Panc1 (cell line): ENCODE measurements at regions not wholly inside any gene's neighbourhood (a gene's known extent, or its start where the extent isn't known, plus 50 kb on each side); places are given as distances from the start of the nearest gene placed in this dataset.

Source experiments
- CTCF ChIP-seq: fragments of 450-650 bp; IDR thresholded peaks from 2 replicates; pipeline ENCODE4 v1.5.1; 2017; ENCODE audit warnings: mild to moderate bottlenecking
- POLR2AphosphoS5 ChIP-seq: IDR thresholded peaks from 2 replicates; pipeline ENCODE4 v1.6.1; 2012; ENCODE audit warnings: mild to moderate bottlenecking, low read depth, low read length, moderate library complexity
- SIN3A ChIP-seq: IDR thresholded peaks from 2 replicates; pipeline ENCODE4 v1.6.1; 2012; ENCODE audit warnings: low read depth, mild to moderate bottlenecking, low read length, moderate library complexity, borderline replicate concordance; ENCODE audit not compliant: insufficient read depth

GRCh38 chr12:93179792-93180191, 197.9 kb upstream of the NUDT4 start:
- no peak for TF ChIP-seq POLR2AphosphoS5
- no peak for TF ChIP-seq CTCF
- TF ChIP-seq SIN3A = no peak
